ENCODE measurements at regions not wholly inside any gene's neighbourhood (a gene's known extent, or its start where the extent isn't known, plus 50 kb on each side); places are given as distances from the start of the nearest gene placed in this dataset.
A peak's percentile ranks its signal among the peaks of the same experiment; 100 is the strongest.

DNA sequence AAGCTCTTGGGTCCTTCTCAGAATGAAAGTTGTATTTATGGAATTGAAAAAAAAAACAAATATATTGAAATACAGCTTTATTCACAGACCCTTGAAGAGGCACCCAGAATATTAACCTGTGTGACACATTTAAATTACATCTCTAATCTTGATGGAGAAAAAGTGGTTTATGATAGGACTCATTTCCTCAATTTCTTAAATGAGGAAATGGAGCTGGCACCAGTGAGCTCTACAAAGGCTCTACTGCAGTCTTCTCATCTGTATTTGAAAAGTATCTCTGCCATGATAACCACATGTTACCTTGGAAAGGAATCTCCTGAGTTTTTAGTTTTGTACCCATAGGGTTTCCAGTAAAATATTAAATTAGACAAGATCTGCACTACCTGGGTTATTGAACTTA is 186.5 kb downstream of the HIPK3 start:
- H3K9me2 ChIP-seq (ENCODE audit: insufficient read depth, low read length), result no peaks in the 10 kb centered on the region
- peaks cover 2% of the 10 kb centered on the region; the same call in 1 of the 2 replicates for H3K36me3 ChIP-seq (ENCODE audit: insufficient read depth, low read length)
- CTCF ChIA-PET (ENCODE audit: unreplicated experiment), result no interaction called here
- H2AFZ ChIP-seq (ENCODE audit: low read length), result no peak overlapping the region
- peaks cover 42% of the 10 kb centered on the region for H3K4me1 ChIP-seq (ENCODE audit: insufficient read depth, low read length, poor library complexity, severe bottlenecking)
- peak; percentile 61 for DNase-seq (ENCODE audit: low spot score)
- H3K4me2 ChIP-seq (ENCODE audit: low read length), result peak overlapping the region; percentile 36
- POLR2A ChIA-PET, result interaction anchor here (0.7 to 3.5 kb wide), 13 partner anchors 8 to 248 kb away, joined by 3 to 15 read pairs (median 4); no protein-coding TSS in a partner anchor
- H4K20me1 ChIP-seq (ENCODE audit: insufficient read depth, low read length), result no peaks in the 10 kb centered on the region
- peaks cover 5% of the 10 kb centered on the region; the same call in 1 of the 2 replicates for H3K9me3 ChIP-seq (ENCODE audit: low read length)
- no peak for TF ChIP-seq EZH2phosphoT487 (IDR thresholded peaks at IDR 0.05; ENCODE audit: borderline replicate concordance, low read depth, low read length)
- TF ChIP-seq, protein P1, sequence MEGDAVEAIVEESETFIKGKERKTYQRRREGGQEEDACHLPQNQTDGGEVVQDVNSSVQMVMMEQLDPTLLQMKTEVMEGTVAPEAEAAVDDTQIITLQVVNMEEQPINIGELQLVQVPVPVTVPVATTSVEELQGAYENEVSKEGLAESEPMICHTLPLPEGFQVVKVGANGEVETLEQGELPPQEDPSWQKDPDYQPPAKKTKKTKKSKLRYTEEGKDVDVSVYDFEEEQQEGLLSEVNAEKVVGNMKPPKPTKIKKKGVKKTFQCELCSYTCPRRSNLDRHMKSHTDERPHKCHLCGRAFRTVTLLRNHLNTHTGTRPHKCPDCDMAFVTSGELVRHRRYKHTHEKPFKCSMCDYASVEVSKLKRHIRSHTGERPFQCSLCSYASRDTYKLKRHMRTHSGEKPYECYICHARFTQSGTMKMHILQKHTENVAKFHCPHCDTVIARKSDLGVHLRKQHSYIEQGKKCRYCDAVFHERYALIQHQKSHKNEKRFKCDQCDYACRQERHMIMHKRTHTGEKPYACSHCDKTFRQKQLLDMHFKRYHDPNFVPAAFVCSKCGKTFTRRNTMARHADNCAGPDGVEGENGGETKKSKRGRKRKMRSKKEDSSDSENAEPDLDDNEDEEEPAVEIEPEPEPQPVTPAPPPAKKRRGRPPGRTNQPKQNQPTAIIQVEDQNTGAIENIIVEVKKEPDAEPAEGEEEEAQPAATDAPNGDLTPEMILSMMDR (conservative IDR thresholded peaks at IDR 0.05; ENCODE audit: low read length), result no peak
- no TSS peak for BruUV-seq (replicated peaks)
- no peak overlapping the region for H3K27ac ChIP-seq (ENCODE audit: low read depth, low read length, poor library complexity, severe bottlenecking)
- intact Hi-C loops (cut with micrococcal nuclease; ENCODE audit: unreplicated experiment), result no loop called here
- H3K4me3 ChIP-seq (ENCODE audit: low read depth, low read length, poor library complexity, severe bottlenecking), result no peak overlapping the region
- H3K79me2 ChIP-seq (ENCODE audit: insufficient read depth, low read depth, low read length), result peaks cover 73% of the 10 kb centered on the region

DNA sequence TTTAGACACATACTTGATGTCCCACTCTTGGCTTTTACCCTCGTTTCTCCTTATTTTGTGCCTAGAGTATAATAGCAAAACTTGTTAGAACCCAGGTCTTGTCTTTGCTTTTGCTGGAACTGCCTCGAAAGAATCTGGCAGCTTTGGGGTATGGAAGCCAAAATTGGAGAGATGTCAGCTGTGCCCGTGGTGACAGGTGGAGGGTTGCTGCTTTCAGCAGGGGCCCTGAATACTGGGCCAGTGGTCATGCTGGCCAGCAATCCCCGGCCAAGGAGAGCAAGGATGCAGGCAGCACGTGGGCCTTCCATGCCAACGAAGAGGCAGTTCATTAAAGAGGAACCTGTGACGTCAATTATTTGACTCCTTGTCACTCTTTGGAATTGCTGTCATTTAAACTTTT is 181.1 kb downstream of the HIPK3 start:
- TF ChIP-seq, protein P1 (conservative IDR thresholded peaks at IDR 0.05; ENCODE audit: low read length), result no peak
- TF ChIP-seq EZH2phosphoT487 (IDR thresholded peaks at IDR 0.05; ENCODE audit: borderline replicate concordance, low read depth, low read length), result no peak

DNA sequence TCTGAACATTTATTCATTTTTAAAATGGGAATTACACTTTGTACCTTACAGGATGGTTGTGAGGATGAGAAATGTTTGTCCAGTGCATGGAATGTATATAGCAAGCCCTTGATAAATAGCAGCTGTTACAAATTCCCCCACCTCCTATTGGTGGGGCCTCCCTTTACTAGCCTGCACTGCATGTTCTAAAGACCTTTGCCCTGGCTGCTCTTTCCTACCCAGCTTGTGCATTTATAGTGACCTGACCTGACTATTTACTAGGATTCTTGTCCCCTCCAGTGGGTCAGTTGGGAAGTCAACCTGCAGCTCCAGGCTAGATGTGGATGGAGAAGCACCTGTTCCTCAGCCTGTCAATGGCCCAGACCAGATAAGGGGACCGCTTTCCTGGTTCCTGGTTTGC is 180.3 kb downstream of the HIPK3 start:
- CTCF ChIA-PET (ENCODE audit: unreplicated experiment), result no interaction called here

More for the DNA sequence above, 181.1 kb downstream of the HIPK3 start:
- POLR2A ChIA-PET, result interaction anchor here (1.0 kb wide), 1 partner anchor 41 kb away, joined by 3 read pairs; no protein-coding TSS in a partner anchor
- Histone ChIP-seq H2AFZ (ENCODE audit: low read length) (no peak overlapping the region), H3K4me2 (ENCODE audit: low read length) (no peak overlapping the region), H3K36me3 (ENCODE audit: insufficient read depth, low read length) (peaks cover 4% of the 10 kb centered on the region; the same call in 1 of the 2 replicates), H3K9me2 (ENCODE audit: insufficient read depth, low read length) (no peaks in the 10 kb centered on the region), H3K4me1 (ENCODE audit: insufficient read depth, low read length, poor library complexity, severe bottlenecking) (peaks cover 4% of the 10 kb centered on the region), H4K20me1 (ENCODE audit: insufficient read depth, low read length) (no peaks in the 10 kb centered on the region), H3K4me3 (ENCODE audit: low read depth, low read length, poor library complexity, severe bottlenecking) (no peak overlapping the region), H3K79me2 (ENCODE audit: insufficient read depth, low read depth, low read length) (peaks cover 50% of the 10 kb centered on the region), H3K9me3 (ENCODE audit: low read length) (peaks cover 22% of the 10 kb centered on the region), H3K27ac (ENCODE audit: low read depth, low read length, poor library complexity, severe bottlenecking) (no peak overlapping the region)
- no peak for DNase-seq (ENCODE audit: low spot score)
- intact Hi-C loops (cut with micrococcal nuclease; ENCODE audit: unreplicated experiment), result no loop called here
- CTCF ChIA-PET (ENCODE audit: unreplicated experiment), result no interaction called here
- BruUV-seq (replicated peaks), result no TSS peak

More for the DNA sequence above, 180.3 kb downstream of the HIPK3 start:
- H3K27ac ChIP-seq (ENCODE audit: low read depth, low read length, poor library complexity, severe bottlenecking), result no peak overlapping the region
- H3K4me2 ChIP-seq (ENCODE audit: low read length), result no peak overlapping the region
- no peak overlapping the region for H3K4me3 ChIP-seq (ENCODE audit: low read depth, low read length, poor library complexity, severe bottlenecking)
- H3K9me3 ChIP-seq (ENCODE audit: low read length), result peaks cover 22% of the 10 kb centered on the region
- intact Hi-C loops (cut with micrococcal nuclease; ENCODE audit: unreplicated experiment), result no loop called here
- TF ChIP-seq, protein P1 (conservative IDR thresholded peaks at IDR 0.05; ENCODE audit: low read length), result no peak
- TF ChIP-seq EZH2phosphoT487 (IDR thresholded peaks at IDR 0.05; ENCODE audit: borderline replicate concordance, low read depth, low read length), result no peak
- POLR2A ChIA-PET, result interaction anchor here (0.6 to 1.2 kb wide), 3 partner anchors 17 to 72 kb away, joined by 3 to 4 read pairs (median 3); no protein-coding TSS in a partner anchor
- H3K4me1 ChIP-seq (ENCODE audit: insufficient read depth, low read length, poor library complexity, severe bottlenecking), result no peaks in the 10 kb centered on the region
- no peaks in the 10 kb centered on the region for H3K9me2 ChIP-seq (ENCODE audit: insufficient read depth, low read length)
- DNase-seq (ENCODE audit: low spot score), result no peak
- BruUV-seq (replicated peaks), result no TSS peak
- peaks cover 42% of the 10 kb centered on the region; the same call in 1 of the 2 replicates for H3K79me2 ChIP-seq (ENCODE audit: insufficient read depth, low read depth, low read length)
- H4K20me1 ChIP-seq (ENCODE audit: insufficient read depth, low read length), result no peaks in the 10 kb centered on the region
- H3K36me3 ChIP-seq (ENCODE audit: insufficient read depth, low read length), result peaks cover 12% of the 10 kb centered on the region
- no peak overlapping the region for H2AFZ ChIP-seq (ENCODE audit: low read length)

Measured in OCI-LY7 (cell line).